GM12878 (cell line): ENCODE measurements at regions not wholly inside any gene's neighbourhood (a gene's known extent, or its start where the extent isn't known, plus 50 kb on each side); places are given as distances from the start of the nearest gene placed in this dataset.

Experiments
- CTCF ChIP-seq, 3 experiments: IDR thresholded peaks in 2 of 3; conservative IDR thresholded peaks in 1 of 3; 2 replicates each; pipeline ENCODE4 v1.5.1; 2011; ENCODE audit warnings: low read depth in 3 of 3, low read length in 3 of 3, mild to moderate bottlenecking in 3 of 3, control low read depth in 2 of 3, moderate library complexity in 2 of 3, inconsistent platforms in 1 of 3, mixed read lengths in 1 of 3; ENCODE audit not compliant: control insufficient read depth in 2 of 3, insufficient read depth in 1 of 3; ENCODE audit errors: extremely low read depth in 1 of 3
- EP300 ChIP-seq, 2 experiments: fragments of 150-350 bp in 1 of 2; IDR thresholded peaks; 2 replicates each; pipeline ENCODE4 v1.6.1; 2011 to 2012; ENCODE audit warnings: low read depth in 2 of 2, low read length in 2 of 2, borderline replicate concordance in 1 of 2, improper control_type of control experiment in 1 of 2, inconsistent platforms in 1 of 2; ENCODE audit not compliant: control insufficient read depth in 1 of 2
- GATAD2B ChIP-seq: fragments of 450-650 bp; conservative IDR thresholded peaks from 2 replicates; pipeline ENCODE4 v1.6.1; 2017; ENCODE audit warnings: low read depth, mild to moderate bottlenecking, moderate library complexity
- MXI1 ChIP-seq: fragments of 150-350 bp; IDR thresholded peaks from 2 replicates; pipeline ENCODE4 v1.6.1; 2011; ENCODE audit warnings: low read depth, mild to moderate bottlenecking, inconsistent platforms, low read length, improper control_type of control experiment
- POLR2A ChIP-seq: IDR thresholded peaks from 2 replicates; pipeline ENCODE4 v1.6.1; 2011; ENCODE audit warnings: low read depth, mild to moderate bottlenecking, low read length
- TAF1 ChIP-seq: IDR thresholded peaks from 2 replicates; pipeline ENCODE4 v1.6.1; 2011; ENCODE audit warnings: mild to moderate bottlenecking, low read depth, low read length, borderline replicate concordance
- USF1 ChIP-seq: IDR thresholded peaks from 2 replicates; pipeline ENCODE4 v1.6.1; 2011; ENCODE audit warnings: borderline replicate concordance, low read depth, mild to moderate bottlenecking, moderate library complexity, mixed read lengths, low read length; ENCODE audit not compliant: insufficient read depth; ENCODE audit errors: extremely low read length
- ZBTB33 ChIP-seq: fragments of 450-650 bp; IDR thresholded peaks from 2 replicates; pipeline ENCODE4 v1.6.1; 2017; ENCODE audit warnings: mild to moderate bottlenecking

- TF ChIP-seq TAF1, result no peak
- TF ChIP-seq GATAD2B, result no peak
- no peak for TF ChIP-seq CTCF (IDR thresholded peaks at IDR 0.05 in 2 of 3, conservative IDR thresholded peaks at IDR 0.05 in 1 of 3; ENCODE audit: control insufficient read depth in 2 of 3, extremely low read depth in 1 of 3, insufficient read depth in 1 of 3, low read depth in 3 of 3, low read length in 3 of 3)
- no peak for TF ChIP-seq EP300 (IDR thresholded peaks at IDR 0.05; ENCODE audit: borderline replicate concordance in 1 of 2, control insufficient read depth in 1 of 2, low read depth in 2 of 2, low read length in 2 of 2)
- TF ChIP-seq USF1, result no peak
- TF ChIP-seq MXI1, result no peak
- no peak for TF ChIP-seq POLR2A
- TF ChIP-seq ZBTB33, result no peak
Observed at GRCh38 chr2:76204048-76204447, 493.3 kb upstream of the GCFC2 start.
